IMR-90 (cell line): ENCODE measurements at regions not wholly inside any gene's neighbourhood (a gene's known extent, or its start where the extent isn't known, plus 50 kb on each side); places are given as distances from the start of the nearest gene placed in this dataset.

Source experiments
- ATAC-seq: fragments of 200-7000 bp; cut with Tn5 transposase; 2 replicates; pipeline ENCODE4 v1.9.1; 2020; ENCODE audit warnings: low read depth, mild to moderate bottlenecking, moderate library complexity
- BruUV-seq: library from RNA; stranded (reverse); fragments of 400-500 nt; replicated peaks from 2 replicates; lab custom pipeline; 2021; lab: Mats Ljungman, UMichigan
- CTCF ChIA-PET: fragments of 300-600 bp; formaldehyde crosslinking; extraction: SDS; loops from one replicate; lab custom pipeline; 2021; ENCODE audit warnings: antibody characterized with exemption; lab: Yijun Ruan, JAX
- POLR2A ChIA-PET: fragments of 300-600 bp; sonication (Branson Sonifier 250); formaldehyde crosslinking; loops from one replicate; lab custom pipeline; 2022; ENCODE audit warnings: antibody characterized with exemption; ENCODE audit not compliant: unreplicated experiment; lab: Charles Lee
- DNase-seq: peaks from one replicate; pipeline ENCODE4 v3.0.0; 2013
- H2AFZ ChIP-seq: replicated peaks from 2 replicates; pipeline ENCODE3; 2013; ENCODE audit warnings: low read length, mild to moderate bottlenecking; ENCODE audit not compliant: poor library complexity
- H2AK5ac ChIP-seq: 2 replicates; pipeline ENCODE4 v1.6.1; 2013; ENCODE audit warnings: low read depth, low read length, inconsistent platforms
- H2AK9ac ChIP-seq: replicated peaks from 2 replicates; pipeline ENCODE3; 2013; ENCODE audit warnings: mild to moderate bottlenecking, low read depth, low read length, moderate library complexity; ENCODE audit not compliant: poor library complexity
- H2BK120ac ChIP-seq: 2 replicates; pipeline ENCODE4 v1.6.1; 2013; ENCODE audit warnings: low read depth, low read length, inconsistent platforms
- H2BK15ac ChIP-seq: 3 replicates; pipeline ENCODE4 v1.6.1; 2013; ENCODE audit warnings: low read depth, low read length, inconsistent platforms
- H2BK20ac ChIP-seq: 2 replicates; pipeline ENCODE4 v1.6.1; 2013; ENCODE audit warnings: low read depth, mild to moderate bottlenecking, inconsistent platforms, low read length, moderate library complexity
- H2BK5ac ChIP-seq: 2 replicates; pipeline ENCODE4 v1.6.1; 2013; ENCODE audit warnings: mild to moderate bottlenecking, low read depth, low read length, inconsistent platforms; ENCODE audit not compliant: poor library complexity, severe bottlenecking
- H3K14ac ChIP-seq: replicated peaks from 2 replicates; pipeline ENCODE4 v1.6.1; 2013; ENCODE audit warnings: low read depth, low read length, inconsistent platforms
- H3K18ac ChIP-seq: 2 replicates; pipeline ENCODE4 v1.6.1; 2013; ENCODE audit warnings: low read depth, low read length, control low read depth
- H3K23ac ChIP-seq: 2 replicates; pipeline ENCODE4 v1.6.1; 2013; ENCODE audit warnings: low read depth, low read length, inconsistent platforms
- H3K27ac ChIP-seq: 2 replicates; pipeline ENCODE4 v1.5.1; 2013; ENCODE audit warnings: mild to moderate bottlenecking, control low read depth, low read length; ENCODE audit not compliant: insufficient read depth
- H3K27me3 ChIP-seq: 2 replicates; pipeline ENCODE4 v1.6.1; 2013; ENCODE audit warnings: low read length; ENCODE audit not compliant: control insufficient read depth, insufficient read depth
- H3K36me3 ChIP-seq: 2 replicates; pipeline ENCODE4 v1.6.1; 2013; ENCODE audit warnings: low read length, mixed read lengths; ENCODE audit not compliant: control insufficient read depth, insufficient read depth
- H3K4ac ChIP-seq: 2 replicates; pipeline ENCODE4 v1.6.1; 2013; ENCODE audit warnings: low read depth, low read length, inconsistent platforms
- H3K4me1 ChIP-seq: 2 replicates; pipeline ENCODE4 v1.6.1; 2013; ENCODE audit warnings: low read length, mixed read lengths; ENCODE audit not compliant: control insufficient read depth, insufficient read depth
- H3K4me2 ChIP-seq: 2 replicates; pipeline ENCODE4 v1.6.1; 2013; ENCODE audit warnings: low read depth, mild to moderate bottlenecking, control low read depth, low read length, moderate library complexity
- H3K4me3 ChIP-seq: 2 replicates; pipeline ENCODE4 v1.5.1; 2013; ENCODE audit warnings: low read depth, mild to moderate bottlenecking, control low read depth, low read length, moderate library complexity; ENCODE audit not compliant: insufficient read depth
- H3K56ac ChIP-seq: 2 replicates; pipeline ENCODE4 v1.6.1; 2013; ENCODE audit warnings: low read length, inconsistent platforms; ENCODE audit not compliant: insufficient read depth; ENCODE audit errors: extremely low read depth
- H3K79me1 ChIP-seq, 2 experiments: 2 replicates each; pipeline ENCODE4 v1.6.1; 2013; ENCODE audit warnings: low read length in 2 of 2, inconsistent platforms in 1 of 2, low read depth in 1 of 2
- H3K9ac ChIP-seq: 2 replicates; pipeline ENCODE4 v1.6.1; 2013; ENCODE audit warnings: low read depth, low read length, control low read depth
- H3K9me1 ChIP-seq: 2 replicates; pipeline ENCODE4 v1.6.1; 2013; ENCODE audit warnings: low read length, inconsistent platforms; ENCODE audit not compliant: insufficient read depth
- H3K9me3 ChIP-seq: 2 replicates; pipeline ENCODE4 v1.6.1; 2013; ENCODE audit warnings: low read length; ENCODE audit not compliant: control insufficient read depth, insufficient read depth
- H4K20me1 ChIP-seq: 2 replicates; pipeline ENCODE4 v1.6.1; 2013; ENCODE audit warnings: low read length, inconsistent platforms; ENCODE audit not compliant: insufficient read depth
- H4K5ac ChIP-seq: 2 replicates; pipeline ENCODE4 v1.6.1; 2013; ENCODE audit warnings: mild to moderate bottlenecking, low read depth, low read length, control low read depth
- H4K8ac ChIP-seq, 2 experiments: 2 replicates each; pipeline ENCODE4 v1.6.1; 2013; ENCODE audit warnings: low read depth in 2 of 2, low read length in 2 of 2, control low read depth in 1 of 2, inconsistent platforms in 1 of 2
- H4K91ac ChIP-seq: 2 replicates; pipeline ENCODE4 v1.6.1; 2013; ENCODE audit warnings: low read depth, low read length, inconsistent platforms; ENCODE audit not compliant: insufficient read depth
- BHLHE40 ChIP-seq: fragments of 150-350 bp; IDR thresholded peaks from 2 replicates; pipeline ENCODE4 v1.6.1; 2016; ENCODE audit warnings: mild to moderate bottlenecking, low read depth, low read length
- CEBPB ChIP-seq: IDR thresholded peaks from 2 replicates; pipeline ENCODE4 v1.6.1; 2012; ENCODE audit warnings: low read depth, low read length, improper control_type of control experiment
- CTCF ChIP-seq: conservative IDR thresholded peaks from 2 replicates; pipeline ENCODE4 v1.5.1; 2012; ENCODE audit warnings: mild to moderate bottlenecking, low read depth, low read length, improper control_type of control experiment
- ELK1 ChIP-seq: fragments of 150-350 bp; IDR thresholded peaks from 2 replicates; pipeline ENCODE4 v1.6.1; 2016; ENCODE audit warnings: low read depth, mild to moderate bottlenecking, low read length, moderate library complexity, borderline replicate concordance
- MAFK ChIP-seq: IDR thresholded peaks from 2 replicates; pipeline ENCODE4 v1.6.1; 2012; ENCODE audit warnings: low read depth, low read length, improper control_type of control experiment
- MAZ ChIP-seq: IDR thresholded peaks from 2 replicates; pipeline ENCODE4 v1.6.1; 2012; ENCODE audit warnings: low read depth, mild to moderate bottlenecking, low read length, improper control_type of control experiment, moderate library complexity, borderline replicate concordance
- MXI1 ChIP-seq: IDR thresholded peaks from 2 replicates; pipeline ENCODE4 v1.6.1; 2012; ENCODE audit warnings: low read depth, mild to moderate bottlenecking, low read length, moderate library complexity, borderline replicate concordance
- NFE2L2 ChIP-seq: fragments of 150-350 bp; IDR thresholded peaks from 2 replicates; pipeline ENCODE4 v1.6.1; 2016; ENCODE audit warnings: low read depth, mild to moderate bottlenecking, low read length
- POLR2A ChIP-seq: IDR thresholded peaks from 2 replicates; pipeline ENCODE4 v1.6.1; 2012; ENCODE audit warnings: mild to moderate bottlenecking, low read depth, low read length
- RAD21 ChIP-seq: IDR thresholded peaks from 2 replicates; pipeline ENCODE4 v1.6.1; 2012; ENCODE audit warnings: low read length, improper control_type of control experiment
- RCOR1 ChIP-seq: IDR thresholded peaks from 2 replicates; pipeline ENCODE4 v1.6.1; 2012; ENCODE audit warnings: mild to moderate bottlenecking, low read length, improper control_type of control experiment; ENCODE audit not compliant: insufficient replicate concordance
- RFX5 ChIP-seq: IDR thresholded peaks from 2 replicates; pipeline ENCODE4 v1.8.0; 2012; ENCODE audit warnings: low read depth, mild to moderate bottlenecking, low read length, moderate library complexity
- SMC3 ChIP-seq: fragments of 150-350 bp; IDR thresholded peaks from 2 replicates; pipeline ENCODE4 v1.6.1; 2016; ENCODE audit warnings: low read depth, mild to moderate bottlenecking, antibody characterized with exemption, low read length, moderate library complexity
- USF2 ChIP-seq: fragments of 150-350 bp; IDR thresholded peaks from 2 replicates; pipeline ENCODE4 v1.6.1; 2017; ENCODE audit warnings: mild to moderate bottlenecking, antibody characterized with exemption, low read length, low read depth
- WGBS, 2 experiments: methylation state at CpG; one replicate each; pipeline versions ENCODE4 v1.1.5 to v1.1.7; 2013; ENCODE audit warnings: missing lambda C conversion rate in 2 of 2; ENCODE audit not compliant: insufficient read length in 1 of 2; ENCODE audit errors: extremely low coverage in 2 of 2; 5-methylcytosine and 5-hydroxymethylcytosine counted together
- dilution Hi-C: fragments of 300-500 bp; cut with HindIII; formaldehyde crosslinking; loops from one replicate; pipeline ENCODE4 v1.14.3; 2018; ENCODE audit warnings: low sequenced_read_pairs; ENCODE audit not compliant: unreplicated experiment
- in situ Hi-C: fragments of 300-500 bp; cut with MboI; formaldehyde crosslinking; loops from 3 replicates; pipeline ENCODE4 v1.14.3; 2019; ENCODE audit warnings: low sequenced_read_pairs, inconsistent platforms, mixed read lengths
- intact Hi-C: fragments of 100-400 bp; cut with micrococcal nuclease; formaldehyde crosslinking; loops from 2 replicates; pipeline ENCODE4 v1.10.0; 2022

GRCh38 chr20:19922716-19923115, 94.4 kb upstream of the NAA20 start:
- POLR2A ChIA-PET = no interaction called here
- H2AFZ ChIP-seq = no peak overlapping the region
- CTCF ChIA-PET = interaction anchor here (0.6 to 1.1 kb wide), 2 partner anchors 10 to 14 kb away, joined by 3 read pairs; no protein-coding TSS in a partner anchor
- no peak overlapping the region for H3K56ac ChIP-seq
- DNase-seq (no peak), ATAC-seq (no peak)
- H3K4ac ChIP-seq = no peak overlapping the region
- no peaks in the 10 kb centered on the region for H3K27me3 ChIP-seq
- H3K23ac ChIP-seq = no peak overlapping the region
- peaks cover 17% of the 10 kb centered on the region for H3K9me1 ChIP-seq
- H3K4me3 ChIP-seq = no peak overlapping the region
- no peak overlapping the region for H3K14ac ChIP-seq
- intact Hi-C loops = no loop called here
- H3K9ac ChIP-seq = no peak overlapping the region
- no peak overlapping the region for H2BK5ac ChIP-seq
- TF ChIP-seq RAD21 (no peak), MXI1 (no peak), SMC3 (no peak), USF2 (no peak), CTCF (no peak), NFE2L2 (no peak), MAFK (no peak), ELK1 (no peak), MAZ (no peak), POLR2A (no peak), RCOR1 (no peak), CEBPB (no peak), BHLHE40 (no peak), RFX5 (no peak)
- peaks cover 5% of the 10 kb centered on the region for H3K4me1 ChIP-seq
- in situ Hi-C loops = no loop called here
- no peak overlapping the region for H4K5ac ChIP-seq
- no peak overlapping the region for H2AK5ac ChIP-seq
- no peak overlapping the region for H2BK120ac ChIP-seq
- WGBS, 2 experiments = no CpG with 5 or more reads among the region's 7 CpGs
- no peak overlapping the region for H3K4me2 ChIP-seq
- BruUV-seq = no TSS peak
- H2BK15ac ChIP-seq = no peak overlapping the region
- H4K8ac ChIP-seq = no peak overlapping the region
- H4K91ac ChIP-seq = no peak overlapping the region
- H2BK20ac ChIP-seq = no peak overlapping the region
- dilution Hi-C loops = no loop called here
- H3K79me1 ChIP-seq = peaks cover 23 to 72% of the 10 kb centered on the region in 2 experiments; a peak in 3 of 4 replicates
- H3K9me3 ChIP-seq = no peaks in the 10 kb centered on the region
- peaks cover 7% of the 10 kb centered on the region for H3K36me3 ChIP-seq
- H2AK9ac ChIP-seq = no peak overlapping the region
- H3K27ac ChIP-seq = no peak overlapping the region
- no peak overlapping the region for H3K18ac ChIP-seq
- H4K20me1 ChIP-seq = peaks cover 48% of the 10 kb centered on the region
